NB4 (cell line): ENCODE measurements at regions not wholly inside any gene's neighbourhood (a gene's known extent, or its start where the extent isn't known, plus 50 kb on each side); places are given as distances from the start of the nearest gene placed in this dataset.
A peak's percentile ranks its signal among the peaks of the same experiment; 100 is the strongest.
"Not testable (repeated sequence)": the region's sequence is repeated elsewhere in the genome, so short reads cannot be mapped to it uniquely, and the experiment has no call there.

Experiments
- DNase-seq: peaks from one replicate; pipeline ENCODE4 v3.0.0; 2010; ENCODE audit warnings: low read depth
- H3K4me3 ChIP-seq: one replicate; pipeline ENCODE4 v1.5.1; 2011; ENCODE audit warnings: mild to moderate bottlenecking, low read depth, low read length, moderate library complexity
- CTCF ChIP-seq: IDR thresholded peaks from one replicate; pipeline ENCODE4 v1.5.1; 2012; ENCODE audit warnings: low read depth, low read length
- MYC ChIP-seq: IDR thresholded peaks from 2 replicates; pipeline ENCODE4 v1.6.1; 2011; ENCODE audit warnings: low read depth, low read length
- POLR2A ChIP-seq: IDR thresholded peaks from 2 replicates; pipeline ENCODE4 v1.6.1; 2011; ENCODE audit warnings: mild to moderate bottlenecking; ENCODE audit not compliant: insufficient read length; ENCODE audit errors: extremely low read depth
- TF ChIP-seq, protein P1 (sequence below): IDR thresholded peaks from 2 replicates; pipeline ENCODE4 v1.6.1; 2011; ENCODE audit warnings: low read depth, low read length

- DNase-seq, H3K4me3 ChIP-seq: not testable (repeated sequence)
These were observed 173.7 kb upstream of the VKORC1L1 start for GRCh38 chr7:65699026-65699714.

DNA sequence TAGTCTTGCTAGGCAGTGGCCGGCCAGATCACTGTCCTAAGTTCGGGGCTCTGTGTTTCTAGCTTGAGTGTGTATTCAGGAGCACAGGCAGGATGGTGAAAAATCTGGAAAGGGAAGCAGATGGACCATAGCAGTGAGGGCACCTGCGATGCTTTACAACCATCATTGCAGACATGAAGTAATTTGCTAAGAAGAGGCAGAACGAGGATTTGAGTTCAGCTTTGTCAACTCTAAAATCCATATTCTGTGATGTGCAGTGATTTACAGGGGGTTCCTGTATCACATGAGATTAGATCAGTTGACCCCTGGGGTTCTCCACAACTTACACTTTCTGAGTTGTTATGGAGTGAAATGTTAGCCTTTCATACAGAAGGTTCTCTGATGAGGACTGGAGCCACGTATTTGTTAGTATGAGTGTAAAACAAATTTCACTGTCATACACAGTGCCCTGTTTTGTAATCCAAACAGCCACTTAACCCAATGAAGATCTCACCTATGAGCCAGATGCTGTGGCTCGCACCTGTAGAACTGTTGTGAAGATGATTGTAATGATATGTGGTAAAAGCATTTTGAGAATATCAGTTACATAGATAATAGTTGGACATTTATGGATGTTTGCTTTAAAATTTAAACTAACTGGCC, 173.0 kb upstream of the VKORC1L1 start:
- not testable (repeated sequence) for DNase-seq, H3K4me3 ChIP-seq

DNA sequence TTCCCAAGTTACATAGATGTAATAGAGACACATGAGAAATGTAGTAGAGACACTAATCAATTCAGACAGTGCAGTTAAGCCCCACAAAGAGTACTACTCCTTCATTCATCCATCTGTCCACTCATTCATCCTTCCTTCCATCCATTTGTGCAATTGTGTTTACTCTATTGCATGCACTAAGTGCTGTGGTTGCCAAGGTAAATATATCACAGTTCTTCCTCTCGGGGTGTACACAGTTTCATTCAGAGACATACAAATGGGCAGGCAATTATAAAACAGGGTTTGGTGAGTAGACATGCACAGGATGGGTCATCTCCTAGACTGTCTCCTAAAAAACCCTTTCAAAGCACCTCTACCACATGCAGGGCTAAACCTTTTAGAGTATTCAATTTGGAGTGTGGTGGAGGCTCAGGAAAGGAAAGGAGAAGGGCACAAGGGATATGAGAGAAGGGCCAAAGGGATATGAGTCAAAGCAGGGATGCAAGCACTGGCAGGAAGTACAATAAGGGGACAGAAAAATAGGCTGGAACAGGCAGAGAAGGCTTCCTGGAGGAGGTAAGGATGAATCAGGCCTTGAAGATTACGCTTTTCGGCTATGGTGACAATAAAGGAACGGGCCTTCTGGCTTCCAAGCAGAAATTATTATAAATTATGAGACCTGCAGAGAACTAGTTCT, 153.6 kb upstream of the VKORC1L1 start:
- DNase-seq, H3K4me3 ChIP-seq: not testable (repeated sequence)

- DNase-seq, result peak; percentile 55
- H3K4me3 ChIP-seq, result no peak overlapping the region
- TF ChIP-seq CTCF, result peak; percentile 87
- no peak for TF ChIP-seq MYC
These were observed 150.5 kb upstream of the VKORC1L1 start for GRCh38 chr7:65722361-65722792.

GRCh38 chr7:65727182-65727581, 145.7 kb upstream of the VKORC1L1 start:
- not testable (repeated sequence) for DNase-seq, H3K4me3 ChIP-seq

GRCh38 chr7:65731129-65731528, 141.7 kb upstream of the VKORC1L1 start:
- no peak overlapping the region for H3K4me3 ChIP-seq
- TF ChIP-seq MYC, result no peak
- TF ChIP-seq, protein P1, sequence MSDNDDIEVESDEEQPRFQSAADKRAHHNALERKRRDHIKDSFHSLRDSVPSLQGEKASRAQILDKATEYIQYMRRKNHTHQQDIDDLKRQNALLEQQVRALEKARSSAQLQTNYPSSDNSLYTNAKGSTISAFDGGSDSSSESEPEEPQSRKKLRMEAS, result no peak
- TF ChIP-seq POLR2A, result no peak
- TF ChIP-seq CTCF, result no peak

GRCh38 chr7:65731562-65732035, 141.3 kb upstream of the VKORC1L1 start:
- no peak for DNase-seq
- H3K4me3 ChIP-seq, result no peak overlapping the region
- no peak for TF ChIP-seq MYC
- TF ChIP-seq CTCF, result no peak
- TF ChIP-seq POLR2A, result no peak
- TF ChIP-seq, protein P1, result no peak

More at GRCh38 chr7:65731129-65731528, 141.7 kb upstream of the VKORC1L1 start:
- no peak for DNase-seq

DNA sequence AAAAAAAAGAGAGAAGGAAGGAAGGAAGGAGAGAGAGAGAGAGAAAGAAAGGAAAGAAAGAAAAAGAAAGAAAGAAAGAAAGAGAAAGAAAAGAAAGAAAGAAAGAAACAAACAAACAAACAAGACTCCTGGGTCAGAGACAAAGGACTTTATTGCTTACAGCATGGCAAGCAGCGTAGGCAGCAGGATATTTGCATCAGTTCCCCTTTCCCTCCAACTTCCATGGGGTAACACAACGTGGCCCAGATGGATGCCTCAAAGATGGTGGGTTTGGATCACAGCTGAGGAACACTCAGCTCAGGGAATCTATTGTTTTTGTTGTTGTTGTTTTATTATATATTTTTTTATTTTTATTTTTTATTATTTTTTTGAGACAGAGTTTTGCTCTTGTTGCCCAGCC, 128.5 kb upstream of the VKORC1L1 start:
- TF ChIP-seq, protein P1, result no peak
- TF ChIP-seq MYC (no peak), CTCF (no peak), POLR2A (no peak)
- DNase-seq, result no peak
- no peak overlapping the region for H3K4me3 ChIP-seq
